Activated T-cell treated with anti-CD3 and anti-CD28 coated beads for 24 hours (primary cell): ENCODE measurements at regions not wholly inside any gene's neighbourhood (a gene's known extent, or its start where the extent isn't known, plus 50 kb on each side); places are given as distances from the start of the nearest gene placed in this dataset.
"Not testable (repeated sequence)": the region's sequence is repeated elsewhere in the genome, so short reads cannot be mapped to it uniquely, and the experiment has no call there.

Source experiments
- DNase-seq: peaks from one replicate; pipeline ENCODE4 v3.0.0-alpha.2; 2020; ENCODE audit warnings: low read depth

- DNase-seq: no peak
Observed at GRCh38 chr1:114263343-114263742, 109.7 kb upstream of the SYT6 start.

- no peak for DNase-seq
Observed at GRCh38 chr1:114262337-114262736, 108.7 kb upstream of the SYT6 start.

- DNase-seq: no peak
Observed at GRCh38 chr1:114260805-114261484, 107.3 kb upstream of the SYT6 start.

GRCh38 chr1:114259511-114260160, 106.0 kb upstream of the SYT6 start:
- no peak for DNase-seq

GRCh38 chr1:114258633-114259032, 105.0 kb upstream of the SYT6 start:
- no peak for DNase-seq

- DNase-seq: no peak
Observed at GRCh38 chr1:114258074-114258473, 104.4 kb upstream of the SYT6 start.

GRCh38 chr1:114257554-114257953, 103.9 kb upstream of the SYT6 start:
- no peak for DNase-seq

- no peak for DNase-seq
Observed at GRCh38 chr1:114253900-114254299, 100.2 kb upstream of the SYT6 start.

GRCh38 chr1:114251573-114251939, 97.9 kb upstream of the SYT6 start:
- no peak for DNase-seq

GRCh38 chr1:114250683-114251572, 97.3 kb upstream of the SYT6 start:
- DNase-seq: no peak

- DNase-seq: no peak
Observed at GRCh38 chr1:114249691-114250090, 96.0 kb upstream of the SYT6 start.

GRCh38 chr1:114248162-114248561, 94.5 kb upstream of the SYT6 start:
- DNase-seq: no peak

- not testable (repeated sequence) for DNase-seq
Observed at GRCh38 chr1:114242531-114243210, 89.0 kb upstream of the SYT6 start.

GRCh38 chr1:114238053-114238452, 84.4 kb upstream of the SYT6 start:
- no peak for DNase-seq

GRCh38 chr1:114236517-114236916, 82.8 kb upstream of the SYT6 start:
- DNase-seq: no peak

- no peak for DNase-seq
Observed at GRCh38 chr1:114235960-114236359, 82.3 kb upstream of the SYT6 start.

GRCh38 chr1:114235281-114235680, 81.6 kb upstream of the SYT6 start:
- no peak for DNase-seq

- no peak for DNase-seq
Observed at GRCh38 chr1:114234408-114235124, 80.9 kb upstream of the SYT6 start.

- DNase-seq: no peak
Observed at GRCh38 chr1:114232691-114233090, 79.0 kb upstream of the SYT6 start.

- DNase-seq: no peak
Observed at GRCh38 chr1:114231301-114231700, 77.6 kb upstream of the SYT6 start.

GRCh38 chr1:114229368-114229767, 75.7 kb upstream of the SYT6 start:
- DNase-seq: no peak

- DNase-seq: no peak
Observed at GRCh38 chr1:114227059-114227458, 73.4 kb upstream of the SYT6 start.
